Transverse colon (tissue), 4 donors: ENCODE measurements at regions not wholly inside any gene's neighbourhood (a gene's known extent, or its start where the extent isn't known, plus 50 kb on each side); places are given as distances from the start of the nearest gene placed in this dataset.
"Not testable (repeated sequence)": the region's sequence is repeated elsewhere in the genome, so short reads cannot be mapped to it uniquely, and the experiment has no call there.

Experiments used
- CTCF ChIP-seq, 5 experiments: fragments of 200-600 bp in 3 of 5; fragments of 450-650 bp in 2 of 5; sonication (generic) in 3 of 5; IDR thresholded peaks; 1 replicate in 2 of 5; 2 replicates in 3 of 5; pipeline ENCODE4 v1.5.1; 2016 to 2017; ENCODE audit warnings: antibody characterized with exemption in 5 of 5, inconsistent platforms in 3 of 5, mild to moderate bottlenecking in 2 of 5, moderate library complexity in 1 of 5
- POLR2AphosphoS5 ChIP-seq, 3 donors: sonication (generic); formaldehyde crosslinking; IDR thresholded peaks; one replicate each; pipeline ENCODE4 v1.6.1; 2016; ENCODE audit warnings: antibody characterized with exemption in 3 of 3

- not testable (repeated sequence) for TF ChIP-seq CTCF, POLR2AphosphoS5 (IDR thresholded peaks at IDR 0.05)
Observed at GRCh38 chr15:84533705-84534104, 67.1 kb upstream of the ZSCAN2 start.
